HepG2 (cell line): ENCODE measurements at regions not wholly inside any gene's neighbourhood (a gene's known extent, or its start where the extent isn't known, plus 50 kb on each side); places are given as distances from the start of the nearest gene placed in this dataset.

Source experiments
- ATAC-seq: fragments of 200-7000 bp; cut with Tn5 transposase; 3 replicates; pipeline ENCODE4 v1.9.1; 2020; ENCODE audit warnings: mild to moderate bottlenecking, moderate library complexity
- BruUV-seq: library from RNA; stranded (reverse); fragments of 400-500 nt; replicated peaks from 2 replicates; lab custom pipeline; 2021; lab: Mats Ljungman, UMichigan
- CTCF ChIA-PET: fragments of 300-600 bp; formaldehyde crosslinking; extraction: SDS; loops from one replicate; lab custom pipeline; 2021; ENCODE audit warnings: low total read pairs, inconsistent platforms, low intra/inter-chr PET ratio; lab: Yijun Ruan, JAX
- POLR2A ChIA-PET: fragments of 350-600 bp; sonication (Branson Sonifier 250); formaldehyde crosslinking; loops from one replicate; lab custom pipeline; 2020; ENCODE audit warnings: antibody characterized with exemption, inconsistent platforms; lab: Yijun Ruan, JAX
- DNase-seq: peaks from one replicate; pipeline ENCODE4 v3.0.0-alpha.2; 2015; ENCODE audit warnings: low spot score
- FAIRE-seq: peaks from 3 replicates; lab custom pipeline; 2011; peaks lifted over from hg19 to GRCh38; lab: Jason Lieb, UNC
- H2AFZ ChIP-seq: one replicate; pipeline ENCODE4 v1.6.1; 2011; ENCODE audit warnings: low read length, inconsistent platforms
- H3K27ac ChIP-seq: fragments of 300-600 bp; 3 replicates; pipeline ENCODE4 v1.8.0; 2011; ENCODE audit warnings: mixed run types, mild to moderate bottlenecking, mixed read lengths, low read length, inconsistent platforms; ENCODE audit not compliant: insufficient read depth; ENCODE audit errors: extremely low read length
- H3K27me3 ChIP-seq, 2 experiments: fragments of 200-600 bp in 1 of 2; 2 replicates in 1 of 2; 3 replicates in 1 of 2; pipeline versions ENCODE4 v1.6.0 to v1.8.0; 2011; ENCODE audit warnings: low read length in 2 of 2, mild to moderate bottlenecking in 2 of 2, moderate library complexity in 2 of 2, inconsistent platforms in 1 of 2; ENCODE audit not compliant: insufficient read depth in 2 of 2, control insufficient read depth in 1 of 2
- H3K36me3 ChIP-seq, 2 experiments: fragments of 200-600 bp in 1 of 2; replicated peaks in 1 of 2; 2 replicates in 1 of 2; 3 replicates in 1 of 2; pipeline versions ENCODE4 v1.5.1 to v1.8.0; 2011; ENCODE audit warnings: low read length in 2 of 2, inconsistent platforms in 1 of 2; ENCODE audit not compliant: insufficient read depth in 2 of 2, control insufficient read depth in 1 of 2
- H3K4me1 ChIP-seq: 2 replicates; pipeline ENCODE4 v1.5.1; 2012; ENCODE audit warnings: low read length, inconsistent platforms; ENCODE audit not compliant: insufficient read depth
- H3K4me2 ChIP-seq: 2 replicates; pipeline ENCODE4 v1.6.0; 2011; ENCODE audit warnings: low read depth, low read length, inconsistent platforms
- H3K4me3 ChIP-seq, 3 experiments: fragments of 200-600 bp in 1 of 3; sonication (generic), shearing (Covaris generic) in 1 of 3; replicated peaks in 1 of 3; 2 replicates each; pipeline ENCODE4 v1.5.1; 2011 to 2016; ENCODE audit warnings: low read length in 3 of 3, inconsistent platforms in 2 of 3, low read depth in 2 of 3, mild to moderate bottlenecking in 2 of 3, control low read depth in 1 of 3, mixed read lengths in 1 of 3; ENCODE audit not compliant: insufficient read depth in 1 of 3
- H3K79me2 ChIP-seq: one replicate; pipeline ENCODE4 v1.6.1; 2011; ENCODE audit warnings: low read length, inconsistent platforms; ENCODE audit not compliant: insufficient read depth
- H3K9ac ChIP-seq: 2 replicates; pipeline ENCODE4 v1.6.0; 2011; ENCODE audit warnings: mild to moderate bottlenecking, low read depth, low read length, inconsistent platforms; ENCODE audit not compliant: insufficient read depth
- H3K9me3 ChIP-seq: 2 replicates; pipeline ENCODE4 v1.5.1; 2012; ENCODE audit warnings: mild to moderate bottlenecking, low read length
- H4K20me1 ChIP-seq: 2 replicates; pipeline ENCODE4 v1.6.0; 2011; ENCODE audit warnings: inconsistent platforms, mild to moderate bottlenecking, low read length, moderate library complexity; ENCODE audit not compliant: insufficient read depth
- ASH2L ChIP-seq: fragments of 300-600, 200-600 bp; sonication (generic); IDR thresholded peaks from 2 replicates; pipeline ENCODE4 v1.7.0; 2017; ENCODE audit warnings: low read depth, mild to moderate bottlenecking, moderate library complexity, mixed read lengths, low read length; ENCODE audit not compliant: insufficient read length
- ATF7 ChIP-seq, 2 experiments: fragments of 450-650 bp in 1 of 2; sonication (generic) in 1 of 2; formaldehyde crosslinking in 1 of 2; IDR thresholded peaks; 2 replicates each; pipeline versions ENCODE4 v1.4.0 to v1.6.1; 2016 to 2020; ENCODE audit warnings: antibody characterized with exemption in 1 of 2, mild to moderate bottlenecking in 1 of 2, missing genetic modification reagents in 1 of 2
- CREB1 ChIP-seq, 2 experiments: fragments of 450-650 bp in 1 of 2; IDR thresholded peaks; 2 replicates each; pipeline ENCODE4 v1.6.1; 2016 to 2017; ENCODE audit warnings: control low read depth in 1 of 2, mild to moderate bottlenecking in 1 of 2, missing compliant biosample characterization in 1 of 2, missing genetic modification characterization in 1 of 2
- GTF2F1 ChIP-seq: fragments of 150-350 bp; IDR thresholded peaks from 2 replicates; pipeline ENCODE4 v1.6.1; 2014; ENCODE audit warnings: low read length
- ZFYVE20 ChIP-seq: sonication (generic); formaldehyde crosslinking; IDR thresholded peaks from 2 replicates; pipeline ENCODE4 v1.8.0; 2023; ENCODE audit warnings: low read depth, mild to moderate bottlenecking, moderate library complexity, missing genetic modification reagents, borderline replicate concordance
- ZKSCAN1 ChIP-seq: fragments of 150-350 bp; IDR thresholded peaks from 2 replicates; pipeline ENCODE4 v1.6.1; 2014; ENCODE audit warnings: low read length
- ZNF609 ChIP-seq: sonication (generic); formaldehyde crosslinking; IDR thresholded peaks from 2 replicates; pipeline ENCODE4 v1.4.0; 2020; ENCODE audit warnings: mild to moderate bottlenecking, missing genetic modification reagents, borderline replicate concordance
- ZNF83 ChIP-seq: sonication (generic); formaldehyde crosslinking; IDR thresholded peaks from 2 replicates; pipeline ENCODE4 v1.4.0; 2020; ENCODE audit warnings: missing genetic modification reagents, mild to moderate bottlenecking, borderline replicate concordance
- WGBS: methylation state at CpG from one replicate; pipeline ENCODE4 v1.1.6; 2017; ENCODE audit warnings: low lambda C conversion rate; 5-methylcytosine and 5-hydroxymethylcytosine counted together
- in situ Hi-C: cut with HindIII; loops from 2 replicates; pipeline ENCODE4 v1.10.0; 2017; ENCODE audit warnings: low pct_unique_long_range_greater_than_20kb; ENCODE audit not compliant: extremely low pct_ligation_motif_present
- intact Hi-C: fragments of 100-400 bp; cut with micrococcal nuclease; formaldehyde crosslinking; loops from one replicate; pipeline ENCODE4 v1.10.0; 2022; ENCODE audit not compliant: unreplicated experiment
- TF ChIP-seq, protein P1 (sequence below): sonication (generic); formaldehyde crosslinking; IDR thresholded peaks from 2 replicates; pipeline ENCODE4 v1.5.0; 2020; ENCODE audit warnings: missing genetic modification reagents
- TF ChIP-seq, protein P2 (sequence below): sonication (generic); formaldehyde crosslinking; IDR thresholded peaks from 2 replicates; pipeline ENCODE4 v1.5.1; 2020; ENCODE audit warnings: mild to moderate bottlenecking, missing genetic modification reagents, borderline replicate concordance

GRCh38 chr6:139520321-139520768 lies 145.9 kb upstream of the CITED2 start:
- Histone ChIP-seq H3K27me3 (no peaks in the 10 kb centered on the region), H3K4me2 (no peak overlapping the region), H2AFZ (no peak overlapping the region), H4K20me1 (no peaks in the 10 kb centered on the region), H3K4me3 (no peak overlapping the region), H3K4me1 (peaks cover 4% of the 10 kb centered on the region), H3K9me3 (no peaks in the 10 kb centered on the region), H3K79me2 (no peaks in the 10 kb centered on the region), H3K36me3 (no peaks in the 10 kb centered on the region), H3K9ac (no peak overlapping the region), H3K27ac (no peak overlapping the region)
- POLR2A ChIA-PET: no interaction called here
- DNase-seq (no peak), ATAC-seq (no peak), FAIRE-seq (no peak)
- intact Hi-C loops: no loop called here
- TF ChIP-seq ZKSCAN1 (no peak), ASH2L (no peak), ZFYVE20 (CRISPR knock-in tag) (no peak), ATF7 (IDR thresholded peaks at IDR 0.05) (peak; percentile 53), ATF7 (CRISPR knock-in tag; IDR thresholded peaks at IDR 0.05) (no peak), ZNF609 (CRISPR knock-in tag) (no peak), GTF2F1 (no peak), ZNF83 (CRISPR knock-in tag) (no peak), CREB1 (IDR thresholded peaks at IDR 0.05) (peak; percentile 9; the same call in 1 of the 2 replicates), CREB1 (CRISPR knock-in tag; IDR thresholded peaks at IDR 0.05) (no peak)
- TF ChIP-seq, protein P1, sequence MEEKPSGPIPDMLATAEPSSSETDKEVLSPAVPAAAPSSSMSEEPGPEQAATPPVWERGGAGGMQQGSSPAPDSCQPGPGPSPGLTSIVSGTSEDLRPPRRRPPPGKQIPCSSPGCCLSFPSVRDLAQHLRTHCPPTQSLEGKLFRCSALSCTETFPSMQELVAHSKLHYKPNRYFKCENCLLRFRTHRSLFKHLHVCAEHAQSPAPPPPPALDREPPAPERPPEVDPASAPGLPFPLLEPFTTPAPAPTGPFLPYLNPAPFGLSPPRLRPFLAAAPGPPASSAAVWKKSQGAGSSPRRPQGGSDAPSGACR (CRISPR knock-in tag): no peak
- TF ChIP-seq, protein P2, sequence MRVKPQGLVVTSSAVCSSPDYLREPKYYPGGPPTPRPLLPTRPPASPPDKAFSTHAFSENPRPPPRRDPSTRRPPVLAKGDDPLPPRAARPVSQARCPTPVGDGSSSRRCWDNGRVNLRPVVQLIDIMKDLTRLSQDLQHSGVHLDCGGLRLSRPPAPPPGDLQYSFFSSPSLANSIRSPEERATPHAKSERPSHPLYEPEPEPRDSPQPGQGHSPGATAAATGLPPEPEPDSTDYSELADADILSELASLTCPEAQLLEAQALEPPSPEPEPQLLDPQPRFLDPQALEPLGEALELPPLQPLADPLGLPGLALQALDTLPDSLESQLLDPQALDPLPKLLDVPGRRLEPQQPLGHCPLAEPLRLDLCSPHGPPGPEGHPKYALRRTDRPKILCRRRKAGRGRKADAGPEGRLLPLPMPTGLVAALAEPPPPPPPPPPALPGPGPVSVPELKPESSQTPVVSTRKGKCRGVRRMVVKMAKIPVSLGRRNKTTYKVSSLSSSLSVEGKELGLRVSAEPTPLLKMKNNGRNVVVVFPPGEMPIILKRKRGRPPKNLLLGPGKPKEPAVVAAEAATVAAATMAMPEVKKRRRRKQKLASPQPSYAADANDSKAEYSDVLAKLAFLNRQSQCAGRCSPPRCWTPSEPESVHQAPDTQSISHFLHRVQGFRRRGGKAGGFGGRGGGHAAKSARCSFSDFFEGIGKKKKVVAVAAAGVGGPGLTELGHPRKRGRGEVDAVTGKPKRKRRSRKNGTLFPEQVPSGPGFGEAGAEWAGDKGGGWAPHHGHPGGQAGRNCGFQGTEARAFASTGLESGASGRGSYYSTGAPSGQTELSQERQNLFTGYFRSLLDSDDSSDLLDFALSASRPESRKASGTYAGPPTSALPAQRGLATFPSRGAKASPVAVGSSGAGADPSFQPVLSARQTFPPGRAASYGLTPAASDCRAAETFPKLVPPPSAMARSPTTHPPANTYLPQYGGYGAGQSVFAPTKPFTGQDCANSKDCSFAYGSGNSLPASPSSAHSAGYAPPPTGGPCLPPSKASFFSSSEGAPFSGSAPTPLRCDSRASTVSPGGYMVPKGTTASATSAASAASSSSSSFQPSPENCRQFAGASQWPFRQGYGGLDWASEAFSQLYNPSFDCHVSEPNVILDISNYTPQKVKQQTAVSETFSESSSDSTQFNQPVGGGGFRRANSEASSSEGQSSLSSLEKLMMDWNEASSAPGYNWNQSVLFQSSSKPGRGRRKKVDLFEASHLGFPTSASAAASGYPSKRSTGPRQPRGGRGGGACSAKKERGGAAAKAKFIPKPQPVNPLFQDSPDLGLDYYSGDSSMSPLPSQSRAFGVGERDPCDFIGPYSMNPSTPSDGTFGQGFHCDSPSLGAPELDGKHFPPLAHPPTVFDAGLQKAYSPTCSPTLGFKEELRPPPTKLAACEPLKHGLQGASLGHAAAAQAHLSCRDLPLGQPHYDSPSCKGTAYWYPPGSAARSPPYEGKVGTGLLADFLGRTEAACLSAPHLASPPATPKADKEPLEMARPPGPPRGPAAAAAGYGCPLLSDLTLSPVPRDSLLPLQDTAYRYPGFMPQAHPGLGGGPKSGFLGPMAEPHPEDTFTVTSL: no peak
- no TSS peak for BruUV-seq
- 78% methylated on average over 3 of the region's 3 CpGs for whole genome bisulfite sequencing
- in situ Hi-C loops: no loop called here
- CTCF ChIA-PET: no interaction called here
